Ishikawa (cell line): ENCODE measurements at regions not wholly inside any gene's neighbourhood (a gene's known extent, or its start where the extent isn't known, plus 50 kb on each side); places are given as distances from the start of the nearest gene placed in this dataset.

Experiments
- CEBPB ChIP-seq: IDR thresholded peaks from 2 replicates; pipeline ENCODE4 v1.6.1; 2012
- CREB1 ChIP-seq: IDR thresholded peaks from 2 replicates; pipeline ENCODE4 v1.6.1; 2012; ENCODE audit warnings: low read depth
- EGR1 ChIP-seq: IDR thresholded peaks from 2 replicates; pipeline ENCODE4 v1.6.1; 2012
- EP300 ChIP-seq: IDR thresholded peaks from 2 replicates; pipeline ENCODE4 v1.6.1; 2012; ENCODE audit warnings: borderline replicate concordance
- FOXM1 ChIP-seq: IDR thresholded peaks from 2 replicates; pipeline ENCODE4 v1.6.1; 2012; ENCODE audit warnings: low read depth, borderline replicate concordance
- NFIC ChIP-seq: IDR thresholded peaks from 2 replicates; pipeline ENCODE4 v1.6.1; 2012
- RAD21 ChIP-seq: IDR thresholded peaks from 2 replicates; pipeline ENCODE4 v1.6.1; 2012; ENCODE audit warnings: low read depth
- REST ChIP-seq: IDR thresholded peaks from 2 replicates; pipeline ENCODE4 v1.6.1; 2012; ENCODE audit warnings: low read depth, mild to moderate bottlenecking
- TAF1 ChIP-seq: IDR thresholded peaks from 2 replicates; pipeline ENCODE4 v1.6.1; 2012; ENCODE audit warnings: low read depth, mild to moderate bottlenecking
- TCF12 ChIP-seq: IDR thresholded peaks from 2 replicates; pipeline ENCODE4 v1.6.1; 2012; ENCODE audit warnings: low read depth
- TEAD4 ChIP-seq: IDR thresholded peaks from 2 replicates; pipeline ENCODE4 v1.6.1; 2012
- YY1 ChIP-seq: IDR thresholded peaks from 2 replicates; pipeline ENCODE4 v1.6.1; 2012; ENCODE audit warnings: low read depth
- ZBTB7A ChIP-seq: IDR thresholded peaks from 2 replicates; pipeline ENCODE4 v1.6.1; 2012; ENCODE audit warnings: low read depth
- TF ChIP-seq, protein P1 (sequence below): IDR thresholded peaks from 2 replicates; pipeline ENCODE4 v1.6.1; 2012
- TF ChIP-seq, protein P2 (sequence below): IDR thresholded peaks from 2 replicates; pipeline ENCODE4 v1.6.1; 2012

GRCh38 chr9:28805197-28805596 is 1231.9 kb upstream of the C9orf72 start:
- TF ChIP-seq EGR1 (no peak), REST (no peak), FOXM1 (no peak), CREB1 (no peak), TEAD4 (no peak), TCF12 (no peak), RAD21 (no peak), ZBTB7A (no peak), EP300 (no peak), NFIC (no peak), CEBPB (no peak), YY1 (no peak), TAF1 (no peak)
- TF ChIP-seq, protein P1, sequence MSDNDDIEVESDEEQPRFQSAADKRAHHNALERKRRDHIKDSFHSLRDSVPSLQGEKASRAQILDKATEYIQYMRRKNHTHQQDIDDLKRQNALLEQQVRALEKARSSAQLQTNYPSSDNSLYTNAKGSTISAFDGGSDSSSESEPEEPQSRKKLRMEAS = no peak
- TF ChIP-seq, protein P2, sequence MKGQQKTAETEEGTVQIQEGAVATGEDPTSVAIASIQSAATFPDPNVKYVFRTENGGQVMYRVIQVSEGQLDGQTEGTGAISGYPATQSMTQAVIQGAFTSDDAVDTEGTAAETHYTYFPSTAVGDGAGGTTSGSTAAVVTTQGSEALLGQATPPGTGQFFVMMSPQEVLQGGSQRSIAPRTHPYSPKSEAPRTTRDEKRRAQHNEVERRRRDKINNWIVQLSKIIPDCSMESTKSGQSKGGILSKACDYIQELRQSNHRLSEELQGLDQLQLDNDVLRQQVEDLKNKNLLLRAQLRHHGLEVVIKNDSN = no peak

DNA sequence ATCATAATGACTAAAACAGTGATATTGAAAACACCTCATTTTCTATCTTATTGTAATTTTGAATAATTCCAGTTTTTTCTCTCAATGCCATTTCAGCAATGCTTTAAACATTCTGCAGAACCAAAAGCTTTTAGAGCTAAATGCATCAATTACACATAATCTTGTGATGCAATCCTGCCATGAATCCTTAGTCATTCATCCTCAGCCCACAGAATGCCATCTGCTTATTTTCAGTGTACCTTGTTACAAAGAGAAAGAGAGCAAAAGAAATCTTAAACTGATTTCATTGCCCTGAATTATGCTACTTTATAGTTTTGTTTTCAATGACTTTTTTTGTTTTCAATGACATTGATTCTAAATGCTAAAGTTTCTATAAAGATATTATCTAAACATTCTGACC is 1234.8 kb upstream of the C9orf72 start:
- TF ChIP-seq REST = no peak
- TF ChIP-seq TCF12 = no peak
- no peak for TF ChIP-seq EGR1
- TF ChIP-seq FOXM1 = no peak
- no peak for TF ChIP-seq RAD21
- TF ChIP-seq, protein P2 = no peak
- no peak for TF ChIP-seq CEBPB
- no peak for TF ChIP-seq ZBTB7A
- no peak for TF ChIP-seq EP300
- TF ChIP-seq NFIC = no peak
- TF ChIP-seq, protein P1 = no peak
- no peak for TF ChIP-seq YY1
- no peak for TF ChIP-seq TAF1
- no peak for TF ChIP-seq CREB1
- no peak for TF ChIP-seq TEAD4

GRCh38 chr9:28810388-28811075 is 1237.3 kb upstream of the C9orf72 start:
- no peak for TF ChIP-seq YY1
- TF ChIP-seq EP300 = no peak
- TF ChIP-seq CEBPB = no peak
- TF ChIP-seq FOXM1 = no peak
- TF ChIP-seq NFIC = no peak
- no peak for TF ChIP-seq EGR1
- no peak for TF ChIP-seq REST
- TF ChIP-seq TCF12 = no peak

GRCh38 chr9:28820741-28821140 is 1247.5 kb upstream of the C9orf72 start:
- TF ChIP-seq CEBPB = no peak
- no peak for TF ChIP-seq ZBTB7A
- TF ChIP-seq TAF1 = no peak
- no peak for TF ChIP-seq FOXM1
- TF ChIP-seq EGR1 = no peak
- no peak for TF ChIP-seq TEAD4
- TF ChIP-seq CREB1 = no peak
- TF ChIP-seq RAD21 = no peak
- TF ChIP-seq NFIC = no peak
- TF ChIP-seq, protein P1 = no peak
- TF ChIP-seq YY1 = no peak
- TF ChIP-seq, protein P2 = no peak
- TF ChIP-seq EP300 = no peak
